ENCODE measurements at regions not wholly inside any gene's neighbourhood (a gene's known extent, or its start where the extent isn't known, plus 50 kb on each side); places are given as distances from the start of the nearest gene placed in this dataset.

GRCh38 chr4:18291256-18291655 is 269.7 kb upstream of the LCORL start:
- 48% methylated on average over 5 of the region's 5 CpGs for WGBS (ENCODE audit: low lambda C conversion rate)
- Histone ChIP-seq H3K9ac (ENCODE audit: insufficient read depth, low read depth, low read length) (no peak overlapping the region), H2AFZ (ENCODE audit: low read length) (no peak overlapping the region), H3K79me2 (ENCODE audit: insufficient read depth, low read length) (no peaks in the 10 kb centered on the region), H3K36me3 (replicated peaks in 1 of 2; ENCODE audit: control insufficient read depth in 1 of 2, insufficient read depth in 2 of 2, low read length in 2 of 2) (no peaks in the 10 kb centered on the region), H3K27me3 (ENCODE audit: control insufficient read depth in 1 of 2, insufficient read depth in 2 of 2, low read length in 2 of 2) (no peaks in the 10 kb centered on the region), H3K4me3 (replicated peaks in 1 of 3; ENCODE audit: insufficient read depth in 1 of 3, low read depth in 2 of 3, low read length in 3 of 3) (no peak overlapping the region), H3K4me1 (ENCODE audit: insufficient read depth, low read length) (no peaks in the 10 kb centered on the region), H3K9me3 (ENCODE audit: low read length) (no peaks in the 10 kb centered on the region), H3K27ac (ENCODE audit: extremely low read length, insufficient read depth, low read length) (no peak overlapping the region), H3K4me2 (ENCODE audit: low read depth, low read length) (no peak overlapping the region), H4K20me1 (ENCODE audit: insufficient read depth, low read length) (no peaks in the 10 kb centered on the region)
- FAIRE-seq = no peak
- intact Hi-C loops (cut with micrococcal nuclease; ENCODE audit: unreplicated experiment) (no loop called here), in situ Hi-C loops (cut with HindIII; ENCODE audit: extremely low pct_ligation_motif_present, low pct_unique_long_range_greater_than_20kb) (no loop called here)
- ATAC-seq = no peak
- no peak for DNase-seq (ENCODE audit: low spot score)
- TF ChIP-seq, protein P1, sequence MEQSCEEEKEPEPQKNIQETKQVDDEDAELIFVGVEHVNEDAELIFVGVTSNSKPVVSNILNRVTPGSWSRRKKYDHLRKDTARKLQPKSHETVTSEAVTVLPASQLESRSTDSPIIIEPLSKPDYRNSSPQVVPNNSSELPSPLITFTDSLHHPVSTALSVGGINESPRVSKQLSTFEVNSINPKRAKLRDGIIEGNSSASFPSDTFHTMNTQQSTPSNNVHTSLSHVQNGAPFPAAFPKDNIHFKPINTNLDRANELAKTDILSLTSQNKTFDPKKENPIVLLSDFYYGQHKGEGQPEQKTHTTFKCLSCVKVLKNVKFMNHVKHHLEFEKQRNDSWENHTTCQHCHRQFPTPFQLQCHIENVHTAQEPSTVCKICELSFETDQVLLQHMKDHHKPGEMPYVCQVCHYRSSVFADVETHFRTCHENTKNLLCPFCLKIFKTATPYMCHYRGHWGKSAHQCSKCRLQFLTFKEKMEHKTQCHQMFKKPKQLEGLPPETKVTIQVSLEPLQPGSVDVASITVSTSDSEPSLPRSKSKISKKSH (CRISPR knock-in tag; IDR thresholded peaks at IDR 0.05; ENCODE audit: borderline replicate concordance) = no peak
- TF ChIP-seq ZNF567 (CRISPR knock-in tag; IDR thresholded peaks at IDR 0.05; ENCODE audit: borderline replicate concordance) (no peak), NCOA5 (CRISPR knock-in tag; IDR thresholded peaks at IDR 0.05) (no peak), SMYD3 (CRISPR knock-in tag; IDR thresholded peaks at IDR 0.05) (no peak), KLF11 (CRISPR knock-in tag; IDR thresholded peaks at IDR 0.05) (no peak), PITX1 (CRISPR knock-in tag; IDR thresholded peaks at IDR 0.05) (no peak), BRCA1 (CRISPR knock-in tag; IDR thresholded peaks at IDR 0.05) (no peak), EP300 (IDR thresholded peaks at IDR 0.05; ENCODE audit: low read depth in 2 of 2, low read length in 2 of 2) (no peak), EP300 (CRISPR knock-in tag; IDR thresholded peaks at IDR 0.05; ENCODE audit: borderline replicate concordance) (no peak), MXD3 (CRISPR knock-in tag; IDR thresholded peaks at IDR 0.05) (no peak), ZNF7 (CRISPR knock-in tag; IDR thresholded peaks at IDR 0.05) (no peak), ARNT (IDR thresholded peaks at IDR 0.05) (no peak), EHMT2 (IDR thresholded peaks at IDR 0.05; ENCODE audit: borderline replicate concordance, low read depth, low read length) (no peak), ARNTL (CRISPR knock-in tag; IDR thresholded peaks at IDR 0.05) (no peak), SPEN (CRISPR knock-in tag; IDR thresholded peaks at IDR 0.05; ENCODE audit: low read depth) (no peak), ZNF781 (CRISPR knock-in tag; IDR thresholded peaks at IDR 0.05; ENCODE audit: borderline replicate concordance, not compliant biosample characterization) (no peak)
- TF ChIP-seq, protein P2, sequence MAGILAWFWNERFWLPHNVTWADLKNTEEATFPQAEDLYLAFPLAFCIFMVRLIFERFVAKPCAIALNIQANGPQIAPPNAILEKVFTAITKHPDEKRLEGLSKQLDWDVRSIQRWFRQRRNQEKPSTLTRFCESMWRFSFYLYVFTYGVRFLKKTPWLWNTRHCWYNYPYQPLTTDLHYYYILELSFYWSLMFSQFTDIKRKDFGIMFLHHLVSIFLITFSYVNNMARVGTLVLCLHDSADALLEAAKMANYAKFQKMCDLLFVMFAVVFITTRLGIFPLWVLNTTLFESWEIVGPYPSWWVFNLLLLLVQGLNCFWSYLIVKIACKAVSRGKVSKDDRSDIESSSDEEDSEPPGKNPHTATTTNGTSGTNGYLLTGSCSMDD (CRISPR knock-in tag; IDR thresholded peaks at IDR 0.05) = no peak
- POLR2A ChIA-PET = no interaction called here
- CTCF ChIA-PET (ENCODE audit: low intra/inter-chr PET ratio, low total read pairs) = no interaction called here
- BruUV-seq (replicated peaks) = no TSS peak

Measured in HepG2 (cell line).